ENCODE measurements at regions not wholly inside any gene's neighbourhood (a gene's known extent, or its start where the extent isn't known, plus 50 kb on each side); places are given as distances from the start of the nearest gene placed in this dataset.

GRCh38 chr9:14423815-14424261 is 109.9 kb upstream of the NFIB start:
- Mint-ChIP-seq H3K27me3 (peaks cover under 1% of the 10 kb centered on the region), H3K36me3 (no peaks in the 10 kb centered on the region), H3K4me1 (ENCODE audit: unreplicated experiment) (peaks cover 55% of the 10 kb centered on the region), H3K9me3 (no peaks in the 10 kb centered on the region), H3K27ac (peak overlapping the region; percentile 84), H3K4me3 (peak overlapping the region; percentile 24)
- DNase-seq (ENCODE audit: extremely low spot score, unreplicated experiment) = no peak
- TF ChIP-seq, protein P1, sequence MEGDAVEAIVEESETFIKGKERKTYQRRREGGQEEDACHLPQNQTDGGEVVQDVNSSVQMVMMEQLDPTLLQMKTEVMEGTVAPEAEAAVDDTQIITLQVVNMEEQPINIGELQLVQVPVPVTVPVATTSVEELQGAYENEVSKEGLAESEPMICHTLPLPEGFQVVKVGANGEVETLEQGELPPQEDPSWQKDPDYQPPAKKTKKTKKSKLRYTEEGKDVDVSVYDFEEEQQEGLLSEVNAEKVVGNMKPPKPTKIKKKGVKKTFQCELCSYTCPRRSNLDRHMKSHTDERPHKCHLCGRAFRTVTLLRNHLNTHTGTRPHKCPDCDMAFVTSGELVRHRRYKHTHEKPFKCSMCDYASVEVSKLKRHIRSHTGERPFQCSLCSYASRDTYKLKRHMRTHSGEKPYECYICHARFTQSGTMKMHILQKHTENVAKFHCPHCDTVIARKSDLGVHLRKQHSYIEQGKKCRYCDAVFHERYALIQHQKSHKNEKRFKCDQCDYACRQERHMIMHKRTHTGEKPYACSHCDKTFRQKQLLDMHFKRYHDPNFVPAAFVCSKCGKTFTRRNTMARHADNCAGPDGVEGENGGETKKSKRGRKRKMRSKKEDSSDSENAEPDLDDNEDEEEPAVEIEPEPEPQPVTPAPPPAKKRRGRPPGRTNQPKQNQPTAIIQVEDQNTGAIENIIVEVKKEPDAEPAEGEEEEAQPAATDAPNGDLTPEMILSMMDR (conservative IDR thresholded peaks at IDR 0.05) = no peak

- Mint-ChIP-seq H3K36me3 (no peaks in the 10 kb centered on the region), H3K4me3 (no peak overlapping the region), H3K4me1 (ENCODE audit: unreplicated experiment) (peaks cover 51% of the 10 kb centered on the region), H3K9me3 (no peaks in the 10 kb centered on the region), H3K27me3 (no peaks in the 10 kb centered on the region), H3K27ac (no peak overlapping the region)
- TF ChIP-seq, protein P1 (conservative IDR thresholded peaks at IDR 0.05) = no peak
- no peak for DNase-seq (ENCODE audit: extremely low spot score, unreplicated experiment)
These were observed 107.3 kb upstream of the NFIB start for GRCh38 chr9:14421291-14421690.

- TF ChIP-seq, protein P1 (conservative IDR thresholded peaks at IDR 0.05) = no peak
These were observed 105.3 kb upstream of the NFIB start for GRCh38 chr9:14418941-14419937.

DNA sequence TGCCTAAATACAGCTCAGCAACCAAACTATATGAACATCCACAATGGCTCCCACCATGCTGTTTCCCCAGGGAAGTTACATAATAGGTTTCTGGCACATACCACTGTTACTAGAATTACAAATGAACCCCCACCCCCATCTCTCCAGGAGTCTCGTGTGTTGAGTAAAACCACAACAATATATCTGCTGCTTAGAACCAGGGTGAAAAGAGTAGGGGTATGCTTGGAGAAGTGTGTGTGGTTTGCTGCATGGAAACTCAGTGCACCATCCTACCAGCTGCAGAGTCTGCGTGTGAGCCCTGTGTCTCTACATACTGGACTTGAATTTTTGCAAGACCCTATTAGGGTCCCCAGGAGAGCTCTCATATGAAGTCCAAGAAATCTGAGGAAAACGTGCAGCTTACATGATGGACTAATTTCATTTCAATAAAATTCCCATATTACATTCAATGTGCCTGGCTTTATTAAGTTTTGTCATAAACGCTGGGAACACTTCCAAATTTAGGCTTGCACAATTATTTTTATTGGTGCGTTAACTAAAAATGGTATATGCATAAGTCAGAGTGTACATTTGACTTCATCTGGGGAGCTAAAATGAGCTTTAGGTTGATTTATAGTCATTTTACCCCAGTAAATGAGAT is 104.5 kb upstream of the NFIB start:
- no peaks in the 10 kb centered on the region for H3K9me3 Mint-ChIP-seq
- TF ChIP-seq, protein P1 (conservative IDR thresholded peaks at IDR 0.05) = no peak
- peak overlapping the region; percentile 25 for H3K4me3 Mint-ChIP-seq
- H3K4me1 Mint-ChIP-seq (ENCODE audit: unreplicated experiment) = peaks cover 27% of the 10 kb centered on the region
- no peaks in the 10 kb centered on the region for H3K27me3 Mint-ChIP-seq
- H3K36me3 Mint-ChIP-seq = no peaks in the 10 kb centered on the region
- DNase-seq (ENCODE audit: extremely low spot score, unreplicated experiment) = no peak
- peak overlapping the region; percentile 77 for H3K27ac Mint-ChIP-seq

More at GRCh38 chr9:14418941-14419937, 105.3 kb upstream of the NFIB start:
- Mint-ChIP-seq H3K27ac (peak overlapping the region; percentile 77), H3K9me3 (no peaks in the 10 kb centered on the region), H3K27me3 (no peaks in the 10 kb centered on the region), H3K4me3 (peak overlapping the region; percentile 25), H3K4me1 (ENCODE audit: unreplicated experiment) (peaks cover 35% of the 10 kb centered on the region), H3K36me3 (no peaks in the 10 kb centered on the region)
- no peak for DNase-seq (ENCODE audit: extremely low spot score, unreplicated experiment)

GRCh38 chr9:14417237-14417636 is 103.3 kb upstream of the NFIB start:
- Mint-ChIP-seq H3K4me1 (ENCODE audit: unreplicated experiment) (peaks cover 31% of the 10 kb centered on the region), H3K36me3 (no peaks in the 10 kb centered on the region), H3K27ac (no peak overlapping the region), H3K4me3 (no peak overlapping the region), H3K27me3 (no peaks in the 10 kb centered on the region), H3K9me3 (peaks cover 4% of the 10 kb centered on the region)
- TF ChIP-seq, protein P1 (conservative IDR thresholded peaks at IDR 0.05) = no peak
- DNase-seq (ENCODE audit: extremely low spot score, unreplicated experiment) = no peak
